Skeletal muscle satellite cell (primary cell): ENCODE measurements at regions not wholly inside any gene's neighbourhood (a gene's known extent, or its start where the extent isn't known, plus 50 kb on each side); places are given as distances from the start of the nearest gene placed in this dataset.

Experiments used
- H3K27me3 ChIP-seq: 2 replicates; pipeline ENCODE4 v1.7.0; 2013; ENCODE audit warnings: low read length; ENCODE audit not compliant: control insufficient read depth, insufficient read depth
- H3K36me3 ChIP-seq: 2 replicates; pipeline ENCODE4 v1.7.0; 2013; ENCODE audit warnings: mild to moderate bottlenecking, control low read depth, low read length; ENCODE audit not compliant: insufficient read depth
- H3K4me1 ChIP-seq: 2 replicates; pipeline ENCODE4 v1.7.0; 2013; ENCODE audit warnings: low read length; ENCODE audit not compliant: control insufficient read depth, insufficient read depth
- H3K4me2 ChIP-seq: 2 replicates; pipeline ENCODE4 v1.7.0; 2013; ENCODE audit warnings: mild to moderate bottlenecking, low read length
- H3K4me3 ChIP-seq: 2 replicates; pipeline ENCODE4 v1.7.0; 2013; ENCODE audit warnings: low read length
- H3K9ac ChIP-seq: 2 replicates; pipeline ENCODE4 v1.7.0; 2013; ENCODE audit warnings: mild to moderate bottlenecking, low read depth, low read length, moderate library complexity
- H3K9me3 ChIP-seq: replicated peaks from 2 replicates; pipeline ENCODE4 v1.7.0; 2013; ENCODE audit warnings: mild to moderate bottlenecking, control low read depth, low read length

- H3K4me2 ChIP-seq: no peak overlapping the region
- H3K4me1 ChIP-seq: no peaks in the 10 kb centered on the region
- H3K27me3 ChIP-seq: no peaks in the 10 kb centered on the region
- H3K4me3 ChIP-seq: no peak overlapping the region
- no peaks in the 10 kb centered on the region for H3K36me3 ChIP-seq
- peaks cover 3% of the 10 kb centered on the region for H3K9me3 ChIP-seq
- no peak overlapping the region for H3K9ac ChIP-seq
These were observed 1083.4 kb upstream of the C9orf72 start for GRCh38 chr9:28656727-28657126.

- no peaks in the 10 kb centered on the region for H3K36me3 ChIP-seq
- H3K4me2 ChIP-seq: no peak overlapping the region
- H3K9me3 ChIP-seq: no peaks in the 10 kb centered on the region
- no peaks in the 10 kb centered on the region for H3K27me3 ChIP-seq
- H3K9ac ChIP-seq: no peak overlapping the region
- H3K4me1 ChIP-seq: no peaks in the 10 kb centered on the region
- H3K4me3 ChIP-seq: no peak overlapping the region
These were observed 1088.6 kb upstream of the C9orf72 start for GRCh38 chr9:28661853-28662252.

- Histone ChIP-seq H3K9ac (no peak overlapping the region), H3K4me1 (no peaks in the 10 kb centered on the region), H3K36me3 (no peaks in the 10 kb centered on the region), H3K4me2 (no peak overlapping the region), H3K4me3 (no peak overlapping the region), H3K27me3 (no peaks in the 10 kb centered on the region), H3K9me3 (no peaks in the 10 kb centered on the region)
These were observed 1089.4 kb upstream of the C9orf72 start for GRCh38 chr9:28662675-28663074.

- Histone ChIP-seq H3K4me2 (no peak overlapping the region), H3K4me3 (no peak overlapping the region), H3K9ac (no peak overlapping the region), H3K9me3 (no peaks in the 10 kb centered on the region), H3K27me3 (no peaks in the 10 kb centered on the region), H3K36me3 (no peaks in the 10 kb centered on the region), H3K4me1 (no peaks in the 10 kb centered on the region)
These were observed 1094.9 kb upstream of the C9orf72 start for GRCh38 chr9:28668158-28668557.

GRCh38 chr9:28671000-28671399, 1097.7 kb upstream of the C9orf72 start:
- Histone ChIP-seq H3K9ac (no peak overlapping the region), H3K4me2 (no peak overlapping the region), H3K36me3 (no peaks in the 10 kb centered on the region), H3K9me3 (no peaks in the 10 kb centered on the region), H3K4me1 (no peaks in the 10 kb centered on the region), H3K27me3 (no peaks in the 10 kb centered on the region), H3K4me3 (no peak overlapping the region)

GRCh38 chr9:28678097-28678496, 1104.8 kb upstream of the C9orf72 start:
- no peaks in the 10 kb centered on the region for H3K36me3 ChIP-seq
- H3K4me2 ChIP-seq: no peak overlapping the region
- no peak overlapping the region for H3K9ac ChIP-seq
- no peak overlapping the region for H3K4me3 ChIP-seq
- no peaks in the 10 kb centered on the region for H3K9me3 ChIP-seq
- H3K27me3 ChIP-seq: no peaks in the 10 kb centered on the region
- no peaks in the 10 kb centered on the region for H3K4me1 ChIP-seq

GRCh38 chr9:28688172-28688571, 1114.9 kb upstream of the C9orf72 start:
- no peak overlapping the region for H3K9ac ChIP-seq
- H3K9me3 ChIP-seq: no peaks in the 10 kb centered on the region
- no peaks in the 10 kb centered on the region for H3K4me1 ChIP-seq
- no peaks in the 10 kb centered on the region for H3K27me3 ChIP-seq
- H3K4me3 ChIP-seq: no peak overlapping the region
- no peaks in the 10 kb centered on the region for H3K36me3 ChIP-seq
- no peak overlapping the region for H3K4me2 ChIP-seq

- Histone ChIP-seq H3K4me2 (no peak overlapping the region), H3K27me3 (no peaks in the 10 kb centered on the region), H3K9ac (no peak overlapping the region), H3K4me1 (no peaks in the 10 kb centered on the region), H3K36me3 (no peaks in the 10 kb centered on the region), H3K9me3 (no peaks in the 10 kb centered on the region), H3K4me3 (no peak overlapping the region)
These were observed 1118.7 kb upstream of the C9orf72 start for GRCh38 chr9:28692012-28692411.

- Histone ChIP-seq H3K4me2 (no peak overlapping the region), H3K9ac (no peak overlapping the region), H3K36me3 (no peaks in the 10 kb centered on the region)
These were observed 1123.7 kb upstream of the C9orf72 start for GRCh38 chr9:28696960-28697359.

GRCh38 chr9:28699632-28700031, 1126.4 kb upstream of the C9orf72 start:
- no peak overlapping the region for H3K4me3 ChIP-seq
- H3K27me3 ChIP-seq: no peaks in the 10 kb centered on the region
- no peaks in the 10 kb centered on the region for H3K36me3 ChIP-seq
- H3K9me3 ChIP-seq: no peaks in the 10 kb centered on the region
- H3K9ac ChIP-seq: no peak overlapping the region
- H3K4me1 ChIP-seq: no peaks in the 10 kb centered on the region
- H3K4me2 ChIP-seq: no peak overlapping the region

More at GRCh38 chr9:28696960-28697359, 1123.7 kb upstream of the C9orf72 start:
- Histone ChIP-seq H3K27me3 (no peaks in the 10 kb centered on the region), H3K4me1 (no peaks in the 10 kb centered on the region), H3K4me3 (no peak overlapping the region), H3K9me3 (no peaks in the 10 kb centered on the region)

GRCh38 chr9:28707616-28708015, 1134.3 kb upstream of the C9orf72 start:
- Histone ChIP-seq H3K4me2 (no peak overlapping the region), H3K4me1 (no peaks in the 10 kb centered on the region), H3K27me3 (no peaks in the 10 kb centered on the region), H3K9ac (no peak overlapping the region), H3K4me3 (no peak overlapping the region), H3K36me3 (no peaks in the 10 kb centered on the region), H3K9me3 (no peaks in the 10 kb centered on the region)

GRCh38 chr9:28714188-28714587, 1140.9 kb upstream of the C9orf72 start:
- H3K4me1 ChIP-seq: no peaks in the 10 kb centered on the region
- no peak overlapping the region for H3K9ac ChIP-seq
- H3K27me3 ChIP-seq: no peaks in the 10 kb centered on the region
- no peak overlapping the region for H3K4me2 ChIP-seq
- no peaks in the 10 kb centered on the region for H3K36me3 ChIP-seq
- H3K4me3 ChIP-seq: no peak overlapping the region
- peaks cover 3% of the 10 kb centered on the region for H3K9me3 ChIP-seq
